K562 (cell line): ENCODE measurements at regions not wholly inside any gene's neighbourhood (a gene's known extent, or its start where the extent isn't known, plus 50 kb on each side); places are given as distances from the start of the nearest gene placed in this dataset.
A peak's percentile ranks its signal among the peaks of the same experiment; 100 is the strongest.

Experiments
- ATAC-seq: fragments of 200-7000 bp; cut with Tn5 transposase; 3 replicates; pipeline ENCODE4 v1.9.1; 2020; ENCODE audit warnings: moderate library complexity
- BruUV-seq: library from RNA; stranded (reverse); fragments of 400-500 nt; replicated peaks from 2 replicates; lab custom pipeline; 2021; lab: Mats Ljungman, UMichigan
- CTCF ChIA-PET: fragments of 300-600 bp; formaldehyde crosslinking; extraction: SDS; loops from one replicate; lab custom pipeline; 2021; ENCODE audit warnings: low intra/inter-chr PET ratio; lab: Yijun Ruan, JAX
- POLR2A ChIA-PET: fragments of 300-600, 350-650 bp; sonication (Branson Sonifier 250); formaldehyde crosslinking; extraction: SDS; loops from one replicate; lab custom pipeline; 2021; ENCODE audit warnings: antibody characterized with exemption, inconsistent platforms; lab: Yijun Ruan, JAX
- DNase-seq, 4 experiments: peaks; one replicate each; pipeline versions ENCODE4 v3.0.0 to v3.0.0-alpha.2; 2011 to 2018; ENCODE audit warnings: low spot score in 3 of 4, mixed read lengths in 3 of 4; ENCODE audit errors: extremely low read depth in 1 of 4
- FAIRE-seq: peaks from 2 replicates; lab custom pipeline; 2011; peaks lifted over from hg19 to GRCh38; lab: Jason Lieb, UNC
- H2AFZ ChIP-seq: 2 replicates; pipeline ENCODE4 v1.6.0; 2011; ENCODE audit warnings: low read depth, low read length, control low read depth, inconsistent platforms
- H3K27ac ChIP-seq: fragments of 200-600 bp; 3 replicates; pipeline ENCODE4 v1.8.0; 2011; ENCODE audit warnings: low read depth, mild to moderate bottlenecking, control low read depth, inconsistent platforms, low read length, moderate library complexity, mixed read lengths; ENCODE audit errors: extremely low read depth
- H3K27me3 ChIP-seq, 2 experiments: fragments of 300-600 bp in 1 of 2; 2 replicates in 1 of 2; 3 replicates in 1 of 2; pipeline versions ENCODE4 v1.6.0 to v1.8.0; 2011; ENCODE audit warnings: inconsistent platforms in 2 of 2, low read length in 2 of 2, mild to moderate bottlenecking in 1 of 2, mixed read lengths in 1 of 2, moderate library complexity in 1 of 2; ENCODE audit not compliant: control insufficient read depth in 2 of 2, insufficient read depth in 2 of 2
- H3K36me3 ChIP-seq: fragments of 300-600 bp; 3 replicates; pipeline ENCODE4 v1.8.0; 2011; ENCODE audit warnings: mild to moderate bottlenecking, low read length, inconsistent platforms; ENCODE audit not compliant: control insufficient read depth, insufficient read depth
- H3K4me1 ChIP-seq, 2 experiments: fragments of 200-600 bp in 1 of 2; replicated peaks in 1 of 2; 2 replicates in 1 of 2; 3 replicates in 1 of 2; pipeline versions ENCODE4 v1.5.1 to v1.8.0; 2011; ENCODE audit warnings: inconsistent platforms in 2 of 2, low read length in 2 of 2, mild to moderate bottlenecking in 1 of 2, mixed read lengths in 1 of 2, moderate library complexity in 1 of 2; ENCODE audit not compliant: control insufficient read depth in 2 of 2, insufficient read depth in 2 of 2
- H3K4me2 ChIP-seq: 2 replicates; pipeline ENCODE4 v1.6.1; 2011; ENCODE audit warnings: low read length, control low read depth, inconsistent platforms, mixed read lengths; ENCODE audit not compliant: insufficient read depth
- H3K4me3 ChIP-seq: fragments of 200-600 bp; sonication (generic), shearing (Covaris generic); 2 replicates; pipeline ENCODE4 v1.5.1; 2016; ENCODE audit warnings: control low read depth, inconsistent platforms
- H3K79me2 ChIP-seq: fragments of 200-600 bp; 3 replicates; pipeline ENCODE4 v1.8.0; 2011; ENCODE audit warnings: low read length, inconsistent platforms; ENCODE audit not compliant: control insufficient read depth, insufficient read depth
- H3K9ac ChIP-seq, 2 experiments: 2 replicates each; pipeline versions ENCODE4 v1.6.0 to v1.6.1; 2011; ENCODE audit warnings: low read depth in 2 of 2, low read length in 2 of 2, control low read depth in 1 of 2, inconsistent platforms in 1 of 2, mild to moderate bottlenecking in 1 of 2, mixed read lengths in 1 of 2; ENCODE audit not compliant: insufficient read depth in 1 of 2
- H3K9me1 ChIP-seq: one replicate; pipeline ENCODE4 v1.6.0; 2011; ENCODE audit warnings: inconsistent platforms, mild to moderate bottlenecking, low read length, moderate library complexity; ENCODE audit not compliant: control insufficient read depth, insufficient read depth
- H3K9me3 ChIP-seq: replicated peaks from 2 replicates; pipeline ENCODE4 v1.5.1; 2011; ENCODE audit warnings: low read depth, low read length, inconsistent platforms; ENCODE audit not compliant: control insufficient read depth, insufficient read depth
- H4K20me1 ChIP-seq: replicated peaks from 2 replicates; pipeline ENCODE4 v1.6.1; 2011; ENCODE audit warnings: low read length, inconsistent platforms, mixed read lengths; ENCODE audit not compliant: control insufficient read depth, insufficient read depth
- COPS2 ChIP-seq: fragments of 450-650 bp; conservative IDR thresholded peaks from 2 replicates; pipeline ENCODE4 v1.6.1; 2016; ENCODE audit warnings: mild to moderate bottlenecking, moderate library complexity
- PRDM10 ChIP-seq: fragments of 450-650 bp; IDR thresholded peaks from 2 replicates; pipeline ENCODE4 v1.6.1; 2018; ENCODE audit not compliant: partially characterized antibody
- WGBS: fragments of 100-300 bp; shearing (Covaris generic); methylation state at CpG from one replicate; pipeline ENCODE4 v1.1.6; 2016; ENCODE audit warnings: low coverage, mixed read lengths; ENCODE audit not compliant: insufficient coverage; ENCODE audit errors: missing lambda C conversion rate; 5-methylcytosine and 5-hydroxymethylcytosine counted together
- in situ Hi-C: fragments of 300-500 bp; cut with MboI; formaldehyde crosslinking; loops from 4 replicates; pipeline ENCODE4 v1.15.0; 2018; ENCODE audit warnings: inconsistent platforms, mixed read lengths
- intact Hi-C: fragments of 100-400 bp; cut with micrococcal nuclease; formaldehyde crosslinking; loops from 2 replicates; pipeline ENCODE4 v1.14.2; 2022
- TF ChIP-seq, protein P1 (sequence below): fragments of 250-450 bp; sonication (Bioruptor Pico); IDR thresholded peaks from 2 replicates; pipeline ENCODE4 v1.4.0; 2020; ENCODE audit warnings: mild to moderate bottlenecking, moderate library complexity

GRCh38 chr19:41501854-41502253 is 58.9 kb downstream of the ERICH4 start (continued):
- TF ChIP-seq, protein P1, sequence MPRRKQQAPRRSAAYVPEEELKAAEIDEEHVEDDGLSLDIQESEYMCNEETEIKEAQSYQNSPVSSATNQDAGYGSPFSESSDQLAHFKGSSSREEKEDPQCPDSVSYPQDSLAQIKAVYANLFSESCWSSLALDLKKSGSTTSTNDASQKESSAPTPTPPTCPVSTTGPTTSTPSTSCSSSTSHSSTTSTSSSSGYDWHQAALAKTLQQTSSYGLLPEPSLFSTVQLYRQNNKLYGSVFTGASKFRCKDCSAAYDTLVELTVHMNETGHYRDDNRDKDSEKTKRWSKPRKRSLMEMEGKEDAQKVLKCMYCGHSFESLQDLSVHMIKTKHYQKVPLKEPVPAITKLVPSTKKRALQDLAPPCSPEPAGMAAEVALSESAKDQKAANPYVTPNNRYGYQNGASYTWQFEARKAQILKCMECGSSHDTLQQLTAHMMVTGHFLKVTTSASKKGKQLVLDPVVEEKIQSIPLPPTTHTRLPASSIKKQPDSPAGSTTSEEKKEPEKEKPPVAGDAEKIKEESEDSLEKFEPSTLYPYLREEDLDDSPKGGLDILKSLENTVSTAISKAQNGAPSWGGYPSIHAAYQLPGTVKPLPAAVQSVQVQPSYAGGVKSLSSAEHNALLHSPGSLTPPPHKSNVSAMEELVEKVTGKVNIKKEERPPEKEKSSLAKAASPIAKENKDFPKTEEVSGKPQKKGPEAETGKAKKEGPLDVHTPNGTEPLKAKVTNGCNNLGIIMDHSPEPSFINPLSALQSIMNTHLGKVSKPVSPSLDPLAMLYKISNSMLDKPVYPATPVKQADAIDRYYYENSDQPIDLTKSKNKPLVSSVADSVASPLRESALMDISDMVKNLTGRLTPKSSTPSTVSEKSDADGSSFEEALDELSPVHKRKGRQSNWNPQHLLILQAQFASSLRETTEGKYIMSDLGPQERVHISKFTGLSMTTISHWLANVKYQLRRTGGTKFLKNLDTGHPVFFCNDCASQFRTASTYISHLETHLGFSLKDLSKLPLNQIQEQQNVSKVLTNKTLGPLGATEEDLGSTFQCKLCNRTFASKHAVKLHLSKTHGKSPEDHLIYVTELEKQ (CRISPR knock-in tag) = no peak

GRCh38 chr19:41505105-41505504 is 62.1 kb downstream of the ERICH4 start:
- Histone ChIP-seq H3K9me3 (no peaks in the 10 kb centered on the region), H3K27me3 (peaks cover 17 to 26% of the 10 kb centered on the region in 2 experiments; a peak in 4 of 5 replicates), H3K79me2 (no peaks in the 10 kb centered on the region), H2AFZ (no peak overlapping the region), H3K4me2 (no peak overlapping the region), H3K9ac (no peak overlapping the region), H3K36me3 (no peaks in the 10 kb centered on the region), H4K20me1 (no peaks in the 10 kb centered on the region), H3K4me3 (no peak overlapping the region), H3K9me1 (no peaks in the 10 kb centered on the region), H3K4me1 (peaks cover 0 to 10% of the 10 kb centered on the region in 2 experiments; a peak in 3 of 5 replicates), H3K27ac (no peak overlapping the region)
- 6% methylated on average over 12 of the region's 13 CpGs for WGBS
- in situ Hi-C loops = no loop called here
- FAIRE-seq = no peak
- CTCF ChIA-PET = no interaction called here
- BruUV-seq = no TSS peak
- TF ChIP-seq COPS2 (no peak), PRDM10 (peak; percentile 84)
- ATAC-seq = no peak
- no peak for DNase-seq
- POLR2A ChIA-PET = no interaction called here
- intact Hi-C loops = no loop called here
